ENCODE measurements at regions not wholly inside any gene's neighbourhood (a gene's known extent, or its start where the extent isn't known, plus 50 kb on each side); places are given as distances from the start of the nearest gene placed in this dataset.

DNA sequence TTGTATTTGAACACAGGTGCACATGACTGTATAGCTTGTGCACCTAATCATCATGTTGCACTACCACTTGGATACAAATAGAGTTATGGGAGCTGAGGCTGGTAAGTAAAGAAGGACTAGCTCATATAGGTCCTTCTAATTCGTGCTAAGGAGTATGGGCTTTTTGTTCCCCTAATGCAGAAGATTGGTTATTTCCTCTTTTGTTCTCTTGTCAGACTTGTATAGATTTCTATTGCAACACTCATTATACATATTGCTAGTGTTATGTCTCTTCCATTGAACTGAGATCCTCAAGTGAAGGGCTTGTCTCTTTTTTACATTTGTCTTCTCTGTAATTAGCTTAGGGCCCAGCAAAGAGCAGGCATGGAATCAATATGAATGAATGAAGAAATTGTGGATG, 54.1 kb upstream of the ARHGAP20 start:
- Mint-ChIP-seq H3K9me3 (ENCODE audit: unreplicated experiment) (no peaks in the 10 kb centered on the region), H3K4me3 (ENCODE audit: unreplicated experiment) (no peak overlapping the region), H3K27me3 (ENCODE audit: unreplicated experiment) (no peaks in the 10 kb centered on the region), H3K27ac (ENCODE audit: unreplicated experiment) (no peak overlapping the region), H3K36me3 (ENCODE audit: low read depth, unreplicated experiment) (no peaks in the 10 kb centered on the region), H3K4me1 (ENCODE audit: unreplicated experiment) (no peaks in the 10 kb centered on the region)
- TF ChIP-seq, protein P1, sequence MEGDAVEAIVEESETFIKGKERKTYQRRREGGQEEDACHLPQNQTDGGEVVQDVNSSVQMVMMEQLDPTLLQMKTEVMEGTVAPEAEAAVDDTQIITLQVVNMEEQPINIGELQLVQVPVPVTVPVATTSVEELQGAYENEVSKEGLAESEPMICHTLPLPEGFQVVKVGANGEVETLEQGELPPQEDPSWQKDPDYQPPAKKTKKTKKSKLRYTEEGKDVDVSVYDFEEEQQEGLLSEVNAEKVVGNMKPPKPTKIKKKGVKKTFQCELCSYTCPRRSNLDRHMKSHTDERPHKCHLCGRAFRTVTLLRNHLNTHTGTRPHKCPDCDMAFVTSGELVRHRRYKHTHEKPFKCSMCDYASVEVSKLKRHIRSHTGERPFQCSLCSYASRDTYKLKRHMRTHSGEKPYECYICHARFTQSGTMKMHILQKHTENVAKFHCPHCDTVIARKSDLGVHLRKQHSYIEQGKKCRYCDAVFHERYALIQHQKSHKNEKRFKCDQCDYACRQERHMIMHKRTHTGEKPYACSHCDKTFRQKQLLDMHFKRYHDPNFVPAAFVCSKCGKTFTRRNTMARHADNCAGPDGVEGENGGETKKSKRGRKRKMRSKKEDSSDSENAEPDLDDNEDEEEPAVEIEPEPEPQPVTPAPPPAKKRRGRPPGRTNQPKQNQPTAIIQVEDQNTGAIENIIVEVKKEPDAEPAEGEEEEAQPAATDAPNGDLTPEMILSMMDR (IDR thresholded peaks at IDR 0.05; ENCODE audit: unreplicated experiment), result no peak
- DNase-seq (ENCODE audit: low spot score), result no peak

DNA sequence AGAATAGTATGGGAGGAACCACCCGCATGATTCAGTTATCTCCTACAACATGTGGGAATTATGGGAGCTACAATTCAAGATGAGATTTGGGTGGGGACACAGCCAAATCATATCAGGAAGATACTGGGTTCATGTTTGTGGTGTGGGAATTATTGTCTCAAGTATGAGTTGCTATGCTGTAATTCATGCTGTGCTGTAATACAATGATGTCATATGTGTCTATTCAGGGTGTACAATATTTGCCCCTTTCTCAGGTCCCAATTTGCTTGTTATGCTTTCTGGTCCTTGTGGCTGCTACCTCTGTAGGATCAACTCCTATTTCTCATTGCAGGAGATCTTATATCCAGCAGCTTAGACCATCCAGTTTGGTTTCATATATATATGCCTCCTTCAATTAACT, 52.2 kb upstream of the ARHGAP20 start:
- no peaks in the 10 kb centered on the region for H3K36me3 Mint-ChIP-seq (ENCODE audit: low read depth, unreplicated experiment)
- no peak overlapping the region for H3K4me3 Mint-ChIP-seq (ENCODE audit: unreplicated experiment)
- H3K27me3 Mint-ChIP-seq (ENCODE audit: unreplicated experiment), result no peaks in the 10 kb centered on the region
- H3K9me3 Mint-ChIP-seq (ENCODE audit: unreplicated experiment), result no peaks in the 10 kb centered on the region
- H3K4me1 Mint-ChIP-seq (ENCODE audit: unreplicated experiment), result no peaks in the 10 kb centered on the region
- no peak overlapping the region for H3K27ac Mint-ChIP-seq (ENCODE audit: unreplicated experiment)
- TF ChIP-seq, protein P1 (IDR thresholded peaks at IDR 0.05; ENCODE audit: unreplicated experiment), result no peak
- no peak for DNase-seq (ENCODE audit: low spot score)

DNA sequence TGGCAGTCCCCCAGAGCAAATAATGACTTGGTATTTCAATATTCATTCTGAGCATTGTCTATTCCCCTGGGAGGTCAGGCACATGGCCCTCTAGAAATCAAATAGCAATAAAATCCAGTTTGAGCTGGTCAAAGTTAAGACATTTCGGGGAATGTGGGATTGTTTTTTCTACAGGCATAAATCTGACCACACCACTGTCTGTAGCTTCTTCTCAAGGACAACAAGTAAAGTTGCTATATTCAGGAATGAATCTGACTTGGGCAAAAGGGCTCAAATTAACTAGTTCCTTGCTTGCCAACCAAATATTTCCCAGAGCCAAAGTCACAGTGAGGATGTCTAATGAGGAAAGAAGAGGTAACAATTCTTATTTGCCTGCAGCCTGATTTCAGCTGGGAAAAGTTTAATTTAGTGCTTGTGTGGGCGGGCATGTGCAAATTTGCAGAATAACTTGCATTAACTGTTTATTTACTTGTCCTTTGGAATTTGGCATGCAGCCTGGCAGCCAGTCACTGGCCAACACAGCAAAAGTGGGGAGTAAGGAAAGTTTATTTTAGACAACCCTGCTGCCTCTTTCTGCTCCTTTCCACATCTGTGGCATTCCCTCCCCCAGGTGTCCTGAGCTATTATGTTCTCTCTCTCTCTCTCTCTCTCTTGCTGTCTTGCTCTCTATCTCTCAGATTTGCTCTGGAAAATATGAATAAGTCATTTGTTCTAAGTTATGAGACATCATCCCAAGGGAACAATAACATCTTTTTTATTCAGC, 51.2 kb upstream of the ARHGAP20 start:
- no peak for DNase-seq (ENCODE audit: low spot score)
- Mint-ChIP-seq H3K4me1 (ENCODE audit: unreplicated experiment) (no peaks in the 10 kb centered on the region), H3K27ac (ENCODE audit: unreplicated experiment) (no peak overlapping the region), H3K27me3 (ENCODE audit: unreplicated experiment) (no peaks in the 10 kb centered on the region), H3K9me3 (ENCODE audit: unreplicated experiment) (no peaks in the 10 kb centered on the region), H3K4me3 (ENCODE audit: unreplicated experiment) (no peak overlapping the region), H3K36me3 (ENCODE audit: low read depth, unreplicated experiment) (no peaks in the 10 kb centered on the region)
- TF ChIP-seq, protein P1 (IDR thresholded peaks at IDR 0.05; ENCODE audit: unreplicated experiment), result no peak

DNA sequence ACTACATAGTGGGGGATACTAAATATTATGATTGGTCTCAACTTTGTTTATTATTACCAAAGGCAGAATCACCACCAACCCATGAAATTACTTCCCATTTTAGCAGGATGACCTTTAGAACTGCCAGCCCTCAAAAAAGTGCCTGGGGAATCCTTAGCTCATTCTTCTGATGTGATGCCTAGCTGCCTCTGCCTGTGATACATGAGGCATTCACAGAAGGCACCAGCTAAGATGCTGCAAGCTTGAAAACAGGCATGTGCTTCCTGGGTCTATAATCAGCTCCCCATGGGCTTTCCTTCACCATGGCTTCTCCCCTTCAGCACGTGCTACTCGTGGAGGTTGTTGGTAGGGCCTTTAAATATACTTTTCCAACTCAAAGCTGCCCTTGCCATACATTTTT, 50.4 kb upstream of the ARHGAP20 start:
- DNase-seq (ENCODE audit: low spot score), result no peak
- no peaks in the 10 kb centered on the region for H3K36me3 Mint-ChIP-seq (ENCODE audit: low read depth, unreplicated experiment)
- H3K4me1 Mint-ChIP-seq (ENCODE audit: unreplicated experiment), result no peaks in the 10 kb centered on the region
- H3K27me3 Mint-ChIP-seq (ENCODE audit: unreplicated experiment), result no peaks in the 10 kb centered on the region
- no peak overlapping the region for H3K4me3 Mint-ChIP-seq (ENCODE audit: unreplicated experiment)
- H3K27ac Mint-ChIP-seq (ENCODE audit: unreplicated experiment), result no peak overlapping the region
- H3K9me3 Mint-ChIP-seq (ENCODE audit: unreplicated experiment), result no peaks in the 10 kb centered on the region
- TF ChIP-seq, protein P1 (IDR thresholded peaks at IDR 0.05; ENCODE audit: unreplicated experiment), result no peak
